Liver (tissue), 3 donors: ENCODE measurements at regions not wholly inside any gene's neighbourhood (a gene's known extent, or its start where the extent isn't known, plus 50 kb on each side); places are given as distances from the start of the nearest gene placed in this dataset.

ENCODE experiments used
- JUND ChIP-seq, 2 donors: IDR thresholded peaks; 2 replicates each; pipeline ENCODE4 v1.6.1; 2016; ENCODE audit warnings: antibody characterized with exemption in 2 of 2
- TAF1 ChIP-seq: conservative IDR thresholded peaks from 2 replicates; pipeline ENCODE4 v1.6.1; 2016; ENCODE audit warnings: antibody characterized with exemption, mild to moderate bottlenecking
- YY1 ChIP-seq: IDR thresholded peaks from 2 replicates; pipeline ENCODE4 v1.6.1; 2016; ENCODE audit warnings: antibody characterized with exemption, mild to moderate bottlenecking
- TF ChIP-seq, protein P1 (sequence below): fragments of 150-350 bp; IDR thresholded peaks from 2 replicates; pipeline ENCODE4 v1.5.1; 2017; ENCODE audit warnings: improper control_type of control experiment, low read depth, low read length; ENCODE audit not compliant: missing input control
- TF ChIP-seq, protein P2 (sequence below): IDR thresholded peaks from 2 replicates; pipeline ENCODE4 v1.6.1; 2016; ENCODE audit warnings: antibody characterized with exemption
- donor health status: healthy.
- donor health status: healthy.

DNA sequence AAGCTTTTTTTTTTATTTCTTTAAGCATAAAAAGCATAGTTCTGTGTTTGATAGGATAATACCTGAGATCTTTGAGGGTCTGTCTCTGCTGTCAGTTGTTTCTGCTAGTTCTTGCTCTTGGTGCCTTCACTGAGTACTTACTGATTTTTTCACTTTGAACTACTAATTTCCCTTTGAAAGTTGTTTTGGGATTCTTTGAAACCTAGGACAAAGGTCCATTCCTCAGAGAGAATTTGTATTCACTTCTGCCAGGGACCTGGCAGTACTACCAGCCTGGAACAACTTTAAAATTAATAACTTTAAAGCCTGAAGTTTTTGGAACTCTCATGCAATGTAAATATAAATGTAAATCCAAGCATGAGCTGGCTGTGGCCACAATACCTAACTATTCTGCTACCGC is 190.1 kb downstream of the TM2D1 start:
- TF ChIP-seq, protein P1, sequence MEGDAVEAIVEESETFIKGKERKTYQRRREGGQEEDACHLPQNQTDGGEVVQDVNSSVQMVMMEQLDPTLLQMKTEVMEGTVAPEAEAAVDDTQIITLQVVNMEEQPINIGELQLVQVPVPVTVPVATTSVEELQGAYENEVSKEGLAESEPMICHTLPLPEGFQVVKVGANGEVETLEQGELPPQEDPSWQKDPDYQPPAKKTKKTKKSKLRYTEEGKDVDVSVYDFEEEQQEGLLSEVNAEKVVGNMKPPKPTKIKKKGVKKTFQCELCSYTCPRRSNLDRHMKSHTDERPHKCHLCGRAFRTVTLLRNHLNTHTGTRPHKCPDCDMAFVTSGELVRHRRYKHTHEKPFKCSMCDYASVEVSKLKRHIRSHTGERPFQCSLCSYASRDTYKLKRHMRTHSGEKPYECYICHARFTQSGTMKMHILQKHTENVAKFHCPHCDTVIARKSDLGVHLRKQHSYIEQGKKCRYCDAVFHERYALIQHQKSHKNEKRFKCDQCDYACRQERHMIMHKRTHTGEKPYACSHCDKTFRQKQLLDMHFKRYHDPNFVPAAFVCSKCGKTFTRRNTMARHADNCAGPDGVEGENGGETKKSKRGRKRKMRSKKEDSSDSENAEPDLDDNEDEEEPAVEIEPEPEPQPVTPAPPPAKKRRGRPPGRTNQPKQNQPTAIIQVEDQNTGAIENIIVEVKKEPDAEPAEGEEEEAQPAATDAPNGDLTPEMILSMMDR, result no peak
- TF ChIP-seq JUND (IDR thresholded peaks at IDR 0.05), result no peak
- TF ChIP-seq, protein P2, sequence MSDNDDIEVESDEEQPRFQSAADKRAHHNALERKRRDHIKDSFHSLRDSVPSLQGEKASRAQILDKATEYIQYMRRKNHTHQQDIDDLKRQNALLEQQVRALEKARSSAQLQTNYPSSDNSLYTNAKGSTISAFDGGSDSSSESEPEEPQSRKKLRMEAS, result no peak
- no peak for TF ChIP-seq YY1
- TF ChIP-seq TAF1, result no peak
